HFF-Myc (cell line): ENCODE measurements at regions not wholly inside any gene's neighbourhood (a gene's known extent, or its start where the extent isn't known, plus 50 kb on each side); places are given as distances from the start of the nearest gene placed in this dataset.

ENCODE experiments used
- DNase-seq: peaks from one replicate; pipeline ENCODE4 v3.0.0-alpha.2; 2011; ENCODE audit warnings: low read depth; ENCODE audit errors: extremely low read depth
- H3K4me3 ChIP-seq: replicated peaks from 2 replicates; pipeline ENCODE4 v1.5.1; 2011; ENCODE audit warnings: low read depth, mild to moderate bottlenecking, control low read depth, low read length
- CTCF ChIP-seq: IDR thresholded peaks from 2 replicates; pipeline ENCODE4 v1.5.1; 2012; ENCODE audit warnings: mild to moderate bottlenecking, low read depth, low read length, control low read depth; ENCODE audit errors: missing control alignments

GRCh38 chr15:69599271-69599670 lies 146.7 kb downstream of the RPLP1 start:
- DNase-seq: no peak
- no peak overlapping the region for H3K4me3 ChIP-seq
- TF ChIP-seq CTCF: no peak

- no peak for TF ChIP-seq CTCF
- no peak overlapping the region for H3K4me3 ChIP-seq
- no peak for DNase-seq
Measured at GRCh38 chr15:69600556-69601085, 148.0 kb downstream of the RPLP1 start.

GRCh38 chr15:69601711-69602504 lies 149.3 kb downstream of the RPLP1 start:
- TF ChIP-seq CTCF: no peak
- no peak for DNase-seq

GRCh38 chr15:69602921-69603320 lies 150.3 kb downstream of the RPLP1 start:
- TF ChIP-seq CTCF: no peak
- DNase-seq: no peak
- H3K4me3 ChIP-seq: no peak overlapping the region

More at GRCh38 chr15:69601711-69602504, 149.3 kb downstream of the RPLP1 start:
- no peak overlapping the region for H3K4me3 ChIP-seq

GRCh38 chr15:69603369-69604071 lies 150.9 kb downstream of the RPLP1 start:
- DNase-seq: no peak
- TF ChIP-seq CTCF: no peak
- no peak overlapping the region for H3K4me3 ChIP-seq

GRCh38 chr15:69604072-69604411 lies 151.4 kb downstream of the RPLP1 start:
- TF ChIP-seq CTCF: no peak
- no peak overlapping the region for H3K4me3 ChIP-seq
- DNase-seq: no peak
